Stomach (tissue), 4 donors: ENCODE measurements at regions not wholly inside any gene's neighbourhood (a gene's known extent, or its start where the extent isn't known, plus 50 kb on each side); places are given as distances from the start of the nearest gene placed in this dataset.

Experiments
- CTCF ChIP-seq, 7 experiments: fragments of 450-650 bp in 4 of 7; fragments of 200-600 bp in 3 of 7; sonication (generic) in 3 of 7; IDR thresholded peaks; one replicate each; pipeline ENCODE4 v1.5.1; 2016 to 2019; ENCODE audit warnings: antibody characterized with exemption in 7 of 7, control low read depth in 2 of 7, mild to moderate bottlenecking in 1 of 7
- POLR2A ChIP-seq, 4 donors: fragments of 450-650 bp; IDR thresholded peaks; one replicate each; pipeline ENCODE4 v1.6.1; 2016; ENCODE audit warnings: antibody characterized with exemption in 4 of 4, control low read depth in 2 of 4, mild to moderate bottlenecking in 1 of 4, moderate library complexity in 1 of 4
- POLR2AphosphoS5 ChIP-seq, 3 donors: sonication (generic); formaldehyde crosslinking; IDR thresholded peaks; one replicate each; pipeline ENCODE4 v1.6.1; 2016; ENCODE audit warnings: antibody characterized with exemption in 3 of 3

- TF ChIP-seq POLR2A (IDR thresholded peaks at IDR 0.05) (no peak), CTCF (IDR thresholded peaks at IDR 0.05) (no peak), POLR2AphosphoS5 (IDR thresholded peaks at IDR 0.05) (no peak)
Observed at GRCh38 chr3:103785017-103785416, 1350.2 kb downstream of the ZPLD1 start.
